Mucosa of stomach (tissue), 1 donor: ENCODE measurements at regions not wholly inside any gene's neighbourhood (a gene's known extent, or its start where the extent isn't known, plus 50 kb on each side); places are given as distances from the start of the nearest gene placed in this dataset.

Source experiments
- H3K27me3 ChIP-seq: one replicate; pipeline ENCODE4 v1.7.0; 2013; ENCODE audit warnings: mild to moderate bottlenecking, low read length; ENCODE audit not compliant: control insufficient read depth, insufficient read depth
- H3K36me3 ChIP-seq: one replicate; pipeline ENCODE4 v1.7.0; 2013; ENCODE audit warnings: low read length; ENCODE audit not compliant: control insufficient read depth, insufficient read depth
- H3K4me1 ChIP-seq: one replicate; pipeline ENCODE4 v1.7.0; 2013; ENCODE audit warnings: mild to moderate bottlenecking, low read length; ENCODE audit not compliant: control insufficient read depth, insufficient read depth
- H3K4me3 ChIP-seq: one replicate; pipeline ENCODE4 v1.7.0; 2013; ENCODE audit warnings: low read length
- H3K9ac ChIP-seq: one replicate; pipeline ENCODE4 v1.7.0; 2013; ENCODE audit warnings: mild to moderate bottlenecking, low read length, moderate library complexity
- H3K9me3 ChIP-seq: one replicate; pipeline ENCODE4 v1.7.0; 2013; ENCODE audit warnings: mild to moderate bottlenecking, low read length, moderate library complexity; ENCODE audit not compliant: control insufficient read depth
- donor health status: Pancreatic carcinoma.

- Histone ChIP-seq H3K9me3 (no peaks in the 10 kb centered on the region), H3K9ac (no peak overlapping the region), H3K4me1 (no peaks in the 10 kb centered on the region), H3K4me3 (no peak overlapping the region), H3K36me3 (no peaks in the 10 kb centered on the region), H3K27me3 (no peaks in the 10 kb centered on the region)
Measured at GRCh38 chr2:221258464-221258863, 313.6 kb downstream of the EPHA4 start.

GRCh38 chr2:221262651-221263050, 309.5 kb downstream of the EPHA4 start:
- no peak overlapping the region for H3K4me3 ChIP-seq

GRCh38 chr2:221263573-221263972, 308.5 kb downstream of the EPHA4 start:
- Histone ChIP-seq H3K9me3 (no peaks in the 10 kb centered on the region), H3K4me3 (no peak overlapping the region)

More at GRCh38 chr2:221262651-221263050, 309.5 kb downstream of the EPHA4 start:
- Histone ChIP-seq H3K9ac (no peak overlapping the region), H3K36me3 (no peaks in the 10 kb centered on the region), H3K4me1 (no peaks in the 10 kb centered on the region), H3K27me3 (no peaks in the 10 kb centered on the region), H3K9me3 (no peaks in the 10 kb centered on the region)

GRCh38 chr2:221264318-221264717, 307.8 kb downstream of the EPHA4 start:
- H3K36me3 ChIP-seq, result no peaks in the 10 kb centered on the region
- H3K27me3 ChIP-seq, result no peaks in the 10 kb centered on the region
- no peak overlapping the region for H3K4me3 ChIP-seq
- no peaks in the 10 kb centered on the region for H3K4me1 ChIP-seq
- no peaks in the 10 kb centered on the region for H3K9me3 ChIP-seq
- no peak overlapping the region for H3K9ac ChIP-seq

More at GRCh38 chr2:221263573-221263972, 308.5 kb downstream of the EPHA4 start:
- no peak overlapping the region for H3K9ac ChIP-seq
- H3K27me3 ChIP-seq, result no peaks in the 10 kb centered on the region
- no peaks in the 10 kb centered on the region for H3K36me3 ChIP-seq
- no peaks in the 10 kb centered on the region for H3K4me1 ChIP-seq

- Histone ChIP-seq H3K36me3 (no peaks in the 10 kb centered on the region), H3K9ac (no peak overlapping the region), H3K4me1 (no peaks in the 10 kb centered on the region), H3K27me3 (no peaks in the 10 kb centered on the region), H3K9me3 (no peaks in the 10 kb centered on the region), H3K4me3 (no peak overlapping the region)
Measured at GRCh38 chr2:221267773-221268425, 304.2 kb downstream of the EPHA4 start.

GRCh38 chr2:221268631-221269030, 303.5 kb downstream of the EPHA4 start:
- Histone ChIP-seq H3K36me3 (no peaks in the 10 kb centered on the region), H3K9me3 (no peaks in the 10 kb centered on the region), H3K27me3 (no peaks in the 10 kb centered on the region), H3K9ac (no peak overlapping the region), H3K4me1 (no peaks in the 10 kb centered on the region), H3K4me3 (no peak overlapping the region)

- Histone ChIP-seq H3K9ac (no peak overlapping the region), H3K9me3 (no peaks in the 10 kb centered on the region), H3K4me1 (no peaks in the 10 kb centered on the region), H3K36me3 (no peaks in the 10 kb centered on the region), H3K4me3 (no peak overlapping the region), H3K27me3 (no peaks in the 10 kb centered on the region)
Measured at GRCh38 chr2:221270806-221271205, 301.3 kb downstream of the EPHA4 start.

GRCh38 chr2:221272729-221273128, 299.4 kb downstream of the EPHA4 start:
- Histone ChIP-seq H3K9ac (no peak overlapping the region), H3K27me3 (no peaks in the 10 kb centered on the region), H3K9me3 (no peaks in the 10 kb centered on the region), H3K4me1 (no peaks in the 10 kb centered on the region), H3K4me3 (no peak overlapping the region), H3K36me3 (no peaks in the 10 kb centered on the region)

GRCh38 chr2:221276033-221276432, 296.1 kb downstream of the EPHA4 start:
- H3K4me1 ChIP-seq, result no peaks in the 10 kb centered on the region
- no peaks in the 10 kb centered on the region for H3K36me3 ChIP-seq
- no peak overlapping the region for H3K9ac ChIP-seq
- H3K9me3 ChIP-seq, result no peaks in the 10 kb centered on the region
- H3K4me3 ChIP-seq, result no peak overlapping the region
- no peaks in the 10 kb centered on the region for H3K27me3 ChIP-seq

- Histone ChIP-seq H3K27me3 (no peaks in the 10 kb centered on the region), H3K36me3 (no peaks in the 10 kb centered on the region), H3K4me3 (no peak overlapping the region), H3K9me3 (no peaks in the 10 kb centered on the region), H3K4me1 (no peaks in the 10 kb centered on the region), H3K9ac (no peak overlapping the region)
Measured at GRCh38 chr2:221276601-221277000, 295.5 kb downstream of the EPHA4 start.

- Histone ChIP-seq H3K9ac (no peak overlapping the region), H3K27me3 (no peaks in the 10 kb centered on the region), H3K36me3 (no peaks in the 10 kb centered on the region), H3K9me3 (no peaks in the 10 kb centered on the region), H3K4me3 (no peak overlapping the region), H3K4me1 (no peaks in the 10 kb centered on the region)
Measured at GRCh38 chr2:221282386-221282785, 289.7 kb downstream of the EPHA4 start.

- Histone ChIP-seq H3K4me3 (no peak overlapping the region), H3K4me1 (no peaks in the 10 kb centered on the region), H3K9ac (no peak overlapping the region), H3K36me3 (no peaks in the 10 kb centered on the region), H3K9me3 (no peaks in the 10 kb centered on the region), H3K27me3 (no peaks in the 10 kb centered on the region)
Measured at GRCh38 chr2:221283896-221284545, 288.1 kb downstream of the EPHA4 start.
